Liver (tissue), 7 donors: ENCODE measurements at regions not wholly inside any gene's neighbourhood (a gene's known extent, or its start where the extent isn't known, plus 50 kb on each side); places are given as distances from the start of the nearest gene placed in this dataset.

Experiments used
- DNase-seq: peaks from one replicate; pipeline ENCODE4 v3.0.0-alpha.2; 2017; ENCODE audit warnings: low spot score
- H3K27ac ChIP-seq, 2 donors: one replicate each; pipeline ENCODE4 v1.7.0; 2013; ENCODE audit warnings: inconsistent platforms in 2 of 2, low read length in 2 of 2, control low read depth in 1 of 2, low read depth in 1 of 2, mild to moderate bottlenecking in 1 of 2
- H3K27me3 ChIP-seq, 4 donors: one replicate each; pipeline versions ENCODE4 v1.6.1 to v1.7.0; 2013; ENCODE audit warnings: low read length in 3 of 4, inconsistent platforms in 1 of 4, mild to moderate bottlenecking in 1 of 4, moderate library complexity in 1 of 4; ENCODE audit not compliant: control insufficient read depth in 4 of 4, insufficient read depth in 4 of 4
- H3K36me3 ChIP-seq, 4 donors: one replicate each; pipeline versions ENCODE4 v1.6.1 to v1.7.0; 2013; ENCODE audit warnings: low read length in 3 of 4, mild to moderate bottlenecking in 3 of 4, low read depth in 1 of 4, moderate library complexity in 1 of 4; ENCODE audit not compliant: control insufficient read depth in 4 of 4, insufficient read depth in 3 of 4
- H3K4me1 ChIP-seq, 4 donors: one replicate each; pipeline versions ENCODE4 v1.6.1 to v1.7.0; 2013; ENCODE audit warnings: low read length in 3 of 4, mild to moderate bottlenecking in 3 of 4, moderate library complexity in 1 of 4; ENCODE audit not compliant: control insufficient read depth in 4 of 4, insufficient read depth in 4 of 4
- H3K4me3 ChIP-seq, 3 donors: one replicate each; pipeline versions ENCODE4 v1.6.1 to v1.7.0; 2013; ENCODE audit warnings: low read length in 3 of 3, control low read depth in 1 of 3, low read depth in 1 of 3, mild to moderate bottlenecking in 1 of 3
- H3K9ac ChIP-seq, 2 donors: one replicate each; pipeline ENCODE4 v1.7.0; 2013; ENCODE audit warnings: low read length in 2 of 2, mild to moderate bottlenecking in 2 of 2, moderate library complexity in 2 of 2, control low read depth in 1 of 2, low read depth in 1 of 2
- H3K9me3 ChIP-seq, 4 donors: one replicate each; pipeline versions ENCODE4 v1.6.1 to v1.7.0; 2013; ENCODE audit warnings: low read length in 3 of 4; ENCODE audit not compliant: control insufficient read depth in 4 of 4
- ATF3 ChIP-seq: IDR thresholded peaks from 2 replicates; pipeline ENCODE4 v1.6.1; 2016; ENCODE audit warnings: antibody characterized with exemption
- EGR1 ChIP-seq, 2 donors: IDR thresholded peaks; 2 replicates each; pipeline ENCODE4 v1.6.1; 2016 to 2018; ENCODE audit warnings: antibody characterized with exemption in 2 of 2, low read depth in 2 of 2
- FOXA1 ChIP-seq: IDR thresholded peaks from 2 replicates; pipeline ENCODE4 v1.6.1; 2016; ENCODE audit warnings: antibody characterized with exemption
- FOXA2 ChIP-seq: IDR thresholded peaks from 2 replicates; pipeline ENCODE4 v1.6.1; 2016; ENCODE audit warnings: antibody characterized with exemption
- GABPA ChIP-seq, 2 donors: IDR thresholded peaks in 1 of 2; conservative IDR thresholded peaks in 1 of 2; 2 replicates each; pipeline ENCODE4 v1.6.1; 2016; ENCODE audit warnings: antibody characterized with exemption in 2 of 2, mild to moderate bottlenecking in 1 of 2, moderate library complexity in 1 of 2
- HNF4A ChIP-seq, 2 donors: conservative IDR thresholded peaks; 2 replicates each; pipeline ENCODE4 v1.6.1; 2016; ENCODE audit warnings: antibody characterized with exemption in 2 of 2, mild to moderate bottlenecking in 2 of 2
- HNF4G ChIP-seq: IDR thresholded peaks from 2 replicates; pipeline ENCODE4 v1.6.1; 2016; ENCODE audit warnings: antibody characterized with exemption
- JUND ChIP-seq, 2 donors: IDR thresholded peaks; 2 replicates each; pipeline ENCODE4 v1.6.1; 2016; ENCODE audit warnings: antibody characterized with exemption in 2 of 2
- MAX ChIP-seq: IDR thresholded peaks from 2 replicates; pipeline ENCODE4 v1.6.1; 2016; ENCODE audit warnings: antibody characterized with exemption
- NR2F2 ChIP-seq: IDR thresholded peaks from 2 replicates; pipeline ENCODE4 v1.6.1; 2016; ENCODE audit warnings: antibody characterized with exemption
- RAD21 ChIP-seq, 2 donors: IDR thresholded peaks; 2 replicates each; pipeline ENCODE4 v1.6.1; 2016; ENCODE audit warnings: antibody characterized with exemption in 2 of 2, mild to moderate bottlenecking in 2 of 2
- REST ChIP-seq: IDR thresholded peaks from 2 replicates; pipeline ENCODE4 v1.6.1; 2016; ENCODE audit warnings: antibody characterized with exemption, mild to moderate bottlenecking
- RXRA ChIP-seq, 2 donors: IDR thresholded peaks; 2 replicates each; pipeline ENCODE4 v1.6.1; 2017 to 2018; ENCODE audit warnings: antibody characterized with exemption in 2 of 2, mild to moderate bottlenecking in 1 of 2
- TAF1 ChIP-seq: conservative IDR thresholded peaks from 2 replicates; pipeline ENCODE4 v1.6.1; 2016; ENCODE audit warnings: antibody characterized with exemption, mild to moderate bottlenecking
- YY1 ChIP-seq: IDR thresholded peaks from 2 replicates; pipeline ENCODE4 v1.6.1; 2016; ENCODE audit warnings: antibody characterized with exemption, mild to moderate bottlenecking
- ZBTB33 ChIP-seq: IDR thresholded peaks from 2 replicates; pipeline ENCODE4 v1.6.1; 2016; ENCODE audit warnings: antibody characterized with exemption
- WGBS: extraction: QIAGEN DNeasy Blood & Tissue Kit; methylation state at CpG from one replicate; pipeline ENCODE4 v1.1.7; 2013; 5-methylcytosine and 5-hydroxymethylcytosine counted together
- donor health status: healthy.
- donor health status: healthy.
- donor health status: healthy.
- donor health status: healthy.

- H3K4me3 ChIP-seq, result no peak overlapping the region
- peaks cover 0 to 4% (median under 1%) of the 10 kb centered on the region in 4 donors for H3K27me3 ChIP-seq
- no peak for DNase-seq
- H3K4me1 ChIP-seq, result no peaks in the 10 kb centered on the region
- H3K9ac ChIP-seq, result no peak overlapping the region
- no peaks in the 10 kb centered on the region for H3K9me3 ChIP-seq
- WGBS, result 69% methylated on average over 4 of the region's 4 CpGs
- no peak for TF ChIP-seq HNF4G
- TF ChIP-seq JUND (IDR thresholded peaks at IDR 0.05), result no peak
- TF ChIP-seq NR2F2, result no peak
- H3K36me3 ChIP-seq, result no peaks in the 10 kb centered on the region
- no peak overlapping the region for H3K27ac ChIP-seq
These were observed 166.0 kb upstream of the MDFIC start for GRCh38 chr7:114755856-114756255.

GRCh38 chr7:114758661-114759227, 163.2 kb upstream of the MDFIC start:
- H3K27ac ChIP-seq, result no peak overlapping the region
- no peak for DNase-seq
- TF ChIP-seq FOXA2 (no peak), HNF4G (no peak), ATF3 (no peak), GABPA (IDR thresholded peaks at IDR 0.05 in 1 of 2, conservative IDR thresholded peaks at IDR 0.05 in 1 of 2) (no peak), RXRA (IDR thresholded peaks at IDR 0.05) (no peak), YY1 (no peak), ZBTB33 (no peak), EGR1 (IDR thresholded peaks at IDR 0.05; ENCODE audit: low read depth in 2 of 2) (no peak), HNF4A (conservative IDR thresholded peaks at IDR 0.05) (no peak), NR2F2 (no peak), RAD21 (IDR thresholded peaks at IDR 0.05) (no peak)
- WGBS, result 74% methylated on average over 4 of the region's 4 CpGs
- H3K9ac ChIP-seq, result no peak overlapping the region
- no peaks in the 10 kb centered on the region for H3K4me1 ChIP-seq
- H3K36me3 ChIP-seq, result no peaks in the 10 kb centered on the region
- no peaks in the 10 kb centered on the region for H3K27me3 ChIP-seq
- no peak overlapping the region for H3K4me3 ChIP-seq
- H3K9me3 ChIP-seq, result no peaks in the 10 kb centered on the region

GRCh38 chr7:114759347-114760062, 162.4 kb upstream of the MDFIC start:
- Histone ChIP-seq H3K27ac (no peak overlapping the region), H3K9me3 (no peaks in the 10 kb centered on the region), H3K4me1 (no peaks in the 10 kb centered on the region), H3K36me3 (no peaks in the 10 kb centered on the region), H3K27me3 (no peaks in the 10 kb centered on the region), H3K9ac (no peak overlapping the region), H3K4me3 (no peak overlapping the region)
- no peak for DNase-seq
- WGBS, result 86% methylated on average over 2 of the region's 2 CpGs
- no peak for TF ChIP-seq TAF1
- no peak for TF ChIP-seq REST
- no peak for TF ChIP-seq HNF4A (conservative IDR thresholded peaks at IDR 0.05)
- TF ChIP-seq RXRA (IDR thresholded peaks at IDR 0.05), result no peak
- TF ChIP-seq FOXA2, result no peak
- no peak for TF ChIP-seq MAX
- no peak for TF ChIP-seq ATF3
- no peak for TF ChIP-seq JUND (IDR thresholded peaks at IDR 0.05)
- no peak for TF ChIP-seq FOXA1
- no peak for TF ChIP-seq RAD21 (IDR thresholded peaks at IDR 0.05)
- TF ChIP-seq ZBTB33, result no peak
- no peak for TF ChIP-seq EGR1 (IDR thresholded peaks at IDR 0.05; ENCODE audit: low read depth in 2 of 2)
- TF ChIP-seq HNF4G, result no peak
- TF ChIP-seq NR2F2, result no peak
- no peak for TF ChIP-seq GABPA (IDR thresholded peaks at IDR 0.05 in 1 of 2, conservative IDR thresholded peaks at IDR 0.05 in 1 of 2)
